Sigmoid colon (tissue), 6 donors: ENCODE measurements at regions not wholly inside any gene's neighbourhood (a gene's known extent, or its start where the extent isn't known, plus 50 kb on each side); places are given as distances from the start of the nearest gene placed in this dataset.

Source experiments
- DNase-seq: peaks from one replicate; pipeline ENCODE4 v3.0.0-alpha.2; 2019
- H3K27ac ChIP-seq, 4 donors: fragments of 200-600 bp; sonication (generic); one replicate each; pipeline ENCODE4 v1.5.1; 2016 to 2019; ENCODE audit warnings: mild to moderate bottlenecking in 1 of 4
- H3K27me3 ChIP-seq, 3 donors: fragments of 200-600 bp; sonication (generic); one replicate each; pipeline ENCODE4 v1.5.1; 2019; ENCODE audit warnings: mild to moderate bottlenecking in 1 of 3
- H3K36me3 ChIP-seq, 4 donors: fragments of 200-600 bp; sonication (generic); one replicate each; pipeline ENCODE4 v1.5.1; 2016 to 2019
- H3K4me1 ChIP-seq, 4 donors: fragments of 200-600 bp; sonication (generic); one replicate each; pipeline ENCODE4 v1.5.1; 2017 to 2019
- H3K4me3 ChIP-seq, 4 donors: fragments of 200-600 bp; sonication (generic); one replicate each; pipeline ENCODE4 v1.5.1; 2017 to 2019; ENCODE audit warnings: mild to moderate bottlenecking in 2 of 4, moderate library complexity in 1 of 4
- H3K9me3 ChIP-seq, 4 donors: fragments of 200-600 bp in 3 of 4; sonication (generic) in 3 of 4; one replicate each; pipeline versions ENCODE4 v1.5.1 to v1.6.1; 2013 to 2019
- CTCF ChIP-seq, 4 experiments: fragments of 450-650 bp in 3 of 4; fragments of 200-600 bp in 1 of 4; IDR thresholded peaks; one replicate each; pipeline ENCODE4 v1.5.1; 2016 to 2019; ENCODE audit warnings: antibody characterized with exemption in 4 of 4, mild to moderate bottlenecking in 3 of 4, moderate library complexity in 2 of 4
- EP300 ChIP-seq, 4 donors: sonication (generic); formaldehyde crosslinking; IDR thresholded peaks; one replicate each; pipeline ENCODE4 v1.6.1; 2017; ENCODE audit warnings: antibody characterized with exemption in 4 of 4
- POLR2A ChIP-seq, 2 donors: fragments of 450-650 bp; IDR thresholded peaks; one replicate each; pipeline ENCODE4 v1.6.1; 2016; ENCODE audit warnings: antibody characterized with exemption in 2 of 2, mild to moderate bottlenecking in 2 of 2, moderate library complexity in 2 of 2
- POLR2AphosphoS5 ChIP-seq, 4 donors: sonication (generic); formaldehyde crosslinking; IDR thresholded peaks; one replicate each; pipeline ENCODE4 v1.6.1; 2017; ENCODE audit warnings: antibody characterized with exemption in 4 of 4
- whole genome bisulfite sequencing, 2 donors: extraction: QIAGEN DNeasy Blood & Tissue Kit; methylation state at CpG; one replicate each; pipeline ENCODE4 v1.1.7; 2013; 5-methylcytosine and 5-hydroxymethylcytosine counted together
- intact Hi-C: fragments of 100-400 bp; cut with DNase I; formaldehyde crosslinking; loops from one replicate; pipeline ENCODE4 v1.15.1; 2023
- donor health status: healthy with polysubstance abuse.
- donor health status: healthy.

GRCh38 chr1:30242722-30243457, 480.5 kb downstream of the MATN1 start:
- WGBS, 2 donors = 44 to 55% methylated on average over 5 of the region's 5 CpGs
- no peaks in the 10 kb centered on the region for H3K4me1 ChIP-seq
- no peak overlapping the region for H3K4me3 ChIP-seq
- intact Hi-C loops = no loop called here
- TF ChIP-seq CTCF (IDR thresholded peaks at IDR 0.05) = no peak
- no peaks in the 10 kb centered on the region for H3K36me3 ChIP-seq
- no peak overlapping the region for H3K27ac ChIP-seq
- no peaks in the 10 kb centered on the region for H3K9me3 ChIP-seq
- DNase-seq = peak; percentile 9
- peaks cover 0 to 34% (median 0%) of the 10 kb centered on the region in 3 donors for H3K27me3 ChIP-seq

DNA sequence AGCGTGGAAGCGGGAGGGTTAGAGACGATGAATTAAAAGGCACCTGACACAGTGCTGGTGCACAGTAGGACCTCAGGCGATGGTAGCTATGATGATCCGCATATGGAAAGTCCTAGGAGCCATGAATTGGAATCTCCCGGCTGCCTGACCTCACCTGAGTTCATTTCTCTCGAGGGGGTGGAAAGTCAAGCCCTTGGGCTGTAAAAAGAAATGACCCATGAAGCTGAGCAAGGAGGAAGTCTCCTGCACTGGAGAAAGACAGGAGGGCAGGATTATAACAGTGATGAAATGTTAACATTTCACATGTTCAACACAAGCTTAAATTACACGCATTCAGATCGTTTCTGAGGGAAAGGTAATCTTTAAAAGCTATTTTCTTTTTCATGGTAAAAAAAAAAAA, 481.2 kb downstream of the MATN1 start:
- Histone ChIP-seq H3K27ac (no peak overlapping the region), H3K36me3 (no peaks in the 10 kb centered on the region), H3K27me3 (peaks cover 0 to 34% (median 0%) of the 10 kb centered on the region in 3 donors), H3K4me1 (no peaks in the 10 kb centered on the region), H3K4me3 (no peak overlapping the region), H3K9me3 (no peaks in the 10 kb centered on the region)
- intact Hi-C loops = no loop called here
- peak; percentile 4 for DNase-seq
- WGBS, 2 donors = 43 to 57% methylated on average over 9 of the region's 9 CpGs
- TF ChIP-seq POLR2AphosphoS5 (IDR thresholded peaks at IDR 0.05) (no peak), EP300 (IDR thresholded peaks at IDR 0.05) (no peak), CTCF (IDR thresholded peaks at IDR 0.05) (no peak)

GRCh38 chr1:30241681-30242080, 481.7 kb downstream of the MATN1 start:
- TF ChIP-seq CTCF (IDR thresholded peaks at IDR 0.05) = no peak
- TF ChIP-seq POLR2AphosphoS5 (IDR thresholded peaks at IDR 0.05) = no peak
- TF ChIP-seq EP300 (IDR thresholded peaks at IDR 0.05) = no peak
- no peak for TF ChIP-seq POLR2A (IDR thresholded peaks at IDR 0.05)
- Histone ChIP-seq H3K27ac (no peak overlapping the region), H3K27me3 (peaks cover 0 to 34% (median 0%) of the 10 kb centered on the region in 3 donors), H3K36me3 (no peaks in the 10 kb centered on the region), H3K4me1 (no peaks in the 10 kb centered on the region), H3K9me3 (no peaks in the 10 kb centered on the region), H3K4me3 (no peak overlapping the region)
- 42 to 57% methylated on average over 3 of the region's 3 CpGs for WGBS, 2 donors
- DNase-seq = no peak
- intact Hi-C loops = no loop called here

DNA sequence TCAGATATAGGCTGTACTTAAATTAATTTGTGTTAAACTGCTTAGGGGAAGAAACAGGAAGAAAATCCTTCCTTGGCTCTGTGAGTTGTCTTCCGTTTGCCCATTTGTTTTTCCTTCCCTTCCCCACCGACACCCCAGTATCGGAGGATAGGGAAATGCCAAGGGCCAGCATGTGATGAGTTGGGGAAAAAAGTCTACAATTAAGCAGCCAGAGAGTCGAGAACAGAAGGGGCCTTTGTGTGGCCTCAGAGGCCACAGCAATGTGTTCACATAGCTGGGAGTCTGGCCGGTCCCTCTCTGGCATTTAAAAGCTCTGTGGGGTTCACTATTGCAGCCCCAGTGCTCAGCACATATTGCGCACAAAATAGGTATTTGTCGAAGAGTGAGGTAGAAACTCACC, 489.3 kb downstream of the MATN1 start:
- Histone ChIP-seq H3K9me3 (no peaks in the 10 kb centered on the region), H3K4me3 (no peak overlapping the region), H3K27me3 (no peaks in the 10 kb centered on the region), H3K36me3 (no peaks in the 10 kb centered on the region), H3K4me1 (no peaks in the 10 kb centered on the region), H3K27ac (no peak overlapping the region)
- 74 to 79% methylated on average over 7 of the region's 7 CpGs for WGBS, 2 donors
- TF ChIP-seq POLR2AphosphoS5 (IDR thresholded peaks at IDR 0.05) = no peak
- TF ChIP-seq POLR2A (IDR thresholded peaks at IDR 0.05) = no peak
- no peak for TF ChIP-seq CTCF (IDR thresholded peaks at IDR 0.05)
- no peak for TF ChIP-seq EP300 (IDR thresholded peaks at IDR 0.05)
- no peak for DNase-seq
- intact Hi-C loops = no loop called here
